GM18520 (cell line): ENCODE measurements at regions not wholly inside any gene's neighbourhood (a gene's known extent, or its start where the extent isn't known, plus 50 kb on each side); places are given as distances from the start of the nearest gene placed in this dataset.

ENCODE experiments used
- ATAC-seq: cut with Tn5 transposase; IDR thresholded peaks from one replicate; pipeline ENCODE4 v1.9.1; 2021; ENCODE audit not compliant: unreplicated experiment

DNA sequence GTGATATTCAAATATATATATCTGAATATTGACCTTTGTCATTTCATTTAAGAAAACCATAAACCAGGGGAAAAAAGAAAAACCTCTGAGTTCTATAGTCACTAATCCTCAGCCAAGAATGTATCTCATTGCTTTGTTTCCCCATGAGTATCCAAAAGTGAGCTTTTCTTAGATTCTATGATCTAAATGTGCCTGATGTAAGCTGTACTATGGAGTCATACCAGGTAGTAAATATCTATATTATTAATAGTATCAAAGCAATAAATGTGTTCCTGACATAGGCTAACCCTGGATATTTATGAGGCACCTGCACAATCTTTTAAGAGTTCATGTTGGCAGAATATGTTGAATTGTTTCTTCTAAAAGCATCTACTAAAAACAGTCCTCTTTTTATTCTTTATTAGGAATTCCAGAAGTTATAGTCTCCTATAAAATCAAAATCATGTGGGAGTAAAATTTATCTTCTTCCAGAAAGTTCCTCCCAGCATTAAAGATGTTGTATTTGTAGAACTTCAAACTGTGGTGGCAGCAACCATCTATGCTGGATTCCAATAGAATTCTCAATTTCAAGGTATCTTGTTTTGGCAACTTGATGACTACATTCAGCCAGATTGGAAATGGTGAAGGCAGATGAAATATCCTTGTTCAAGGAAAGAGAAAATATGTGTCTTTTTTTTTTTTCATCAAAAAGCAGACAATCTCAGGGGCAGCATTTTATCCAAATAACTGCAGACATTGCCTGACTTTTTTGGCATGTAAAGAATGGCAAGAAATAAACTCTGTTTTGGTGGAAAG is 139.7 kb upstream of the RASSF8 start:
- ATAC-seq: no peak

DNA sequence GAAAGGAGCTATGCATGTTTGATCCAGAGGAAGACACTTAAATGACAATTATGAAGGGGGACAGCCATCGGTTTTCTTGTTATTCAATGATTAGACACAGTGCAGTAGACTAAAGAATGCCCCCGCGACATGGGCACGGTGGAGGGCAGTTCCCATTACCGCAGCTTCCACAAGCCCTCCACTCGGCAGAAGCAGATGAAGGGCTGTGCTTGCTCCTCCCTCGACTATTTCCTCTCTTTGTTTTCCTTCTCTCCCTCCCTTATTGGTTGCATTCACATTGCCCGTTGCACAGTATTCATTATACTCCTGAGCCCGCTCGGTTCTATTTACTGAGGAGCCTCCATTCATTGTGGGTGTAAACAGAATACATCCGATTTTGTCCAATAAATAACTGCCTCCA is 138.8 kb upstream of the RASSF8 start:
- no peak for ATAC-seq

- no peak for ATAC-seq
Observed at GRCh38 chr12:25822281-25822680, 136.2 kb upstream of the RASSF8 start.

DNA sequence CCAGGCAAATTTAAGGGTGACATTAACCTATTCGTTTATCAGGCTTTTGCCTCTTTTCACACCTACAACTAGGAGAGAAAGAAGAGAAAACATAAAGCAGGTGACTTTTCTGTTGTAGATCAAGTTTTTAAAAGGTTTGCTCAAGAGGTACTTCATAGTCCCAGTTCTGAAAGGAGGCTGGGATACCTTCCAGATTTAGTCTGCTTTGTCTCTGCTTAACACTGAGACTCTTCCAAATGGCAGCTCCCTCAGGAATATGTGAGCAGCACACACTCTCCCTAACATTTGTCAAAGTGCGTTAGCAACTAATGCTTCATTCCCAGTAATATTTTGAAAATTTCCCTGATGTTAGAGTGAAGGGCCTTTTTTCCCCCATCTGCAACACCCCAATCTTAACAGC is 133.7 kb upstream of the RASSF8 start:
- ATAC-seq: no peak

DNA sequence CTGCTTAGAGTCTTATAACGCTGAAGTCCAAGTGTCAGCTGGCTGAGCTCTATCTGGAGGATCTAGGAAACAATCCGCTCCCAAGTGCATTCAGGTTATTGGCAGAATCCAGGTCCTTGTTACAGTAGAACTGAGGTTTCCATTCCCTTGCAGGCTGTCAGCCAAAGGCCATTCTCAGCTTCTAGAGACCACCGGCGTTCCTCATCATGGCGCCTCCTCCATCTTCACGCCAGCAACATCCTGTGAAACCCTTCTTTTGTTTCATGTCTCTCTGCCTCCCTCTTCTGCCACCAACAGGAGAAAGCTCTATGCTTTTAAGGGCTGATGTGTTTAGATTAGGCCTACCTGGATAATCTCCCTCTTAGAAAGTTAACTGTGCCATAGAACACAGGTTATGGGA is 133.0 kb upstream of the RASSF8 start:
- ATAC-seq: no peak

DNA sequence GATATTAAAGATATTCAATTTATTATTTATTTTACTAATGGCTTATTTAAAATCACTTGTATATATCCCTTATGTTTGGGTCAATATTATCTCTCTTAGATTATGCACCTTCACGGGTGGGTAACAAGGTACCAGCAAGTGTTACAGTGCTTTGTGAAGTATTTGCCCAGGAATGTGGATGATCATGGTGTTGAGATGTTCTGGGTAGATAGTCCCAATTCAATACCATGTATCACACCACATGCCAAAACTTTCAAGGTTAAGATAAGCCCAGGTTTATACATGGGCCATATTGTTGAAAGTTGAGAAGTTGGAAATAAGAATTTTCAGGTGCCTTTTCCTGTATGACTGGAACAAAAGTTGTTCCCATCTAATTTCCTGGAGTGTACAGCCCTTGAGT is 131.3 kb upstream of the RASSF8 start:
- ATAC-seq: no peak

DNA sequence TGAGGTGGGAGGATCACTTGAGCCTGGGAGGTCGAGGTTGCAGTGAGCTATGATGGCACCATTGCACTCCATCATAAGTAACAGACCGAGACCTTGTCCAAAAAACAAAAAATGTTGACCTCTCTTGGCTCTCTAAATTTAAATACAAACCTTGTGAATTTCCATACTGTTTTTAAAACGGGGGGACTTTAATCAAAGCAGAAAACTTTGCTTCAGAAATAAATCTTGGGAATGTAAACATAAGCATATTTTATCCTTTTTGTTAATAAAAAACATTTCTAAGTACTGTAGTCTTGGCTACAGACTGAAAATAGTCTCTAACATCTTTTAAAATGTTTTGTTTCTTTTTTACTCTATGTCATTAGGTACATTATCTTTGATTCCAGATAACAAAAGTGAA is 130.7 kb upstream of the RASSF8 start:
- no peak for ATAC-seq

DNA sequence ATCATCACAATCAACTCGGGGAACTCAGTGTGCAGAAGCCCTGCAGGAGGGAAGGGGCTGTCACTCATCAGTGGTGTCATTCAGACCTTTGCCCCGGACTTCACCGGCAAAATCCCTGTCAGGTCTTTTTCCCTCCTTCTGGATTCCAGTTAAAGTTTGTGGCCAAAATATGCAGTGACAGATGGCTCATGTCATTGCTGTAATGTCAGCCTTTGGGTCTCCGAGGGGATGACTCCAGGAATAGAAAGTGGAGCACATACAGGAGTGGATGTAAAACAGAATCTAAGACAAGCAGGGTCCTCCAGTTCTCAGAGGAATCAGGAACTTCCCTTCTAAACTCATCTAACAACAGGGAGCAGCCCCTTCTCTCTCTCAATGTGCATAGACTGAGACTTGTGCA is 130.3 kb upstream of the RASSF8 start:
- ATAC-seq: no peak

GRCh38 chr12:25829192-25829591 is 129.3 kb upstream of the RASSF8 start:
- no peak for ATAC-seq

- ATAC-seq: no peak
Observed at GRCh38 chr12:25830456-25830855, 128.0 kb upstream of the RASSF8 start.

DNA sequence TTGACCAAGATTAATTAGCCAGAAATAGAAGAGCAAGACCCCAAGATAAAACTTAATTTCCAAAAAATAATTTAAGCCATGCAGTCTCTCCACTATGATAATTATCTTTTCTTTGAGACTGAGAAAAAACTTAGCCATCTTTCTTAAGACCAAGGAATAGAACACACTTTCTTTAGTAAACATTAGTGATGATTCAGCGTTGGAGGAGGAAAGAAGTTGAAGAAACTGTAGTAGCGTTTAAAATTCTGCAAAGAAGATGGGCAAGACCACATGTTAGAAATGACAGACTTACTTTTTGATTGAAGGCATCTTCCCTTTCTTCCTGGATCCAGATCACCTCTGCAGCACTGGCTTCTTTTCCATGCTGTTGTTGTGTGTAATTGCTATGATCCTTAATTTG is 124.8 kb upstream of the RASSF8 start:
- no peak for ATAC-seq

- ATAC-seq: no peak
Observed at GRCh38 chr12:25835385-25835784, 123.1 kb upstream of the RASSF8 start.

- ATAC-seq: no peak
Observed at GRCh38 chr12:25838007-25838406, 120.5 kb upstream of the RASSF8 start.

DNA sequence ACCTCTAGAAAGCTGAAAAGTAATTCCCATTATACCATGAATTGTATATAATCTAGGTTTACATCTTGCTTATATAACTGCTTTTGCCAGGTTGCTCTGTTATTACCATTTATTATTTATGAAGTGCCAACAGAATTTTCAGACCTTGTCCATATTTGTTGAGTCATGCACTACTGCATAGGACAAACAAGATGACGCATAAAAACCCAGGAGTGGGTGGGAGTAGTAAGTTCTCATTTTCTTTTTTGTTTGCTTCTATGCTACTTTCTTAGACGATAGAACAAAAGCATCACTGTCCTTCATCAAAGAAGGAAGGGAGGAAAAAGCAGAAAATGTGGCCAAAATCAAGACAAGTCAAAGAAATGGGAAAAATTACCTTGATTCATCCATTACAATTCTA is 119.0 kb upstream of the RASSF8 start:
- no peak for ATAC-seq

- ATAC-seq: no peak
Observed at GRCh38 chr12:25840678-25841465, 117.6 kb upstream of the RASSF8 start.

- ATAC-seq: no peak
Observed at GRCh38 chr12:25842254-25842653, 116.2 kb upstream of the RASSF8 start.

DNA sequence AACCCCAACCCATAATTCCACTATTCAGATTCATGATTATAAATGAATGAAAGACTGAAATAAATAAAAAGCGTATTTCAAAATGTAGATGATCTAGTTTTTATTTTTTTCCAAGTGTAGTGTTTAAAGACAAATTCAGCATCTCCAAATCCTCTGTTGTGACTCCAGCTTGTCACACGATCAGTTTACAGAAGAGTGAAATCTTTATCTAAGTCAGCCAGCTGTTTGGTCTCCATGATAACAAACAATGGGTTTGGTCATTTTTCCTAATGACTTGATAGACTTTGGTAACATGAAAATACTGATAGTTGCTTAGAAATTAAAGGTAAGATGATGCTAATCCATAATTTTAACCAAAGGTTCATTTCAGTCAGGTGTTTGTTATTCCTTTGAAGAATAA is 114.5 kb upstream of the RASSF8 start:
- ATAC-seq: no peak

GRCh38 chr12:25845415-25845814 is 113.1 kb upstream of the RASSF8 start:
- ATAC-seq: no peak

DNA sequence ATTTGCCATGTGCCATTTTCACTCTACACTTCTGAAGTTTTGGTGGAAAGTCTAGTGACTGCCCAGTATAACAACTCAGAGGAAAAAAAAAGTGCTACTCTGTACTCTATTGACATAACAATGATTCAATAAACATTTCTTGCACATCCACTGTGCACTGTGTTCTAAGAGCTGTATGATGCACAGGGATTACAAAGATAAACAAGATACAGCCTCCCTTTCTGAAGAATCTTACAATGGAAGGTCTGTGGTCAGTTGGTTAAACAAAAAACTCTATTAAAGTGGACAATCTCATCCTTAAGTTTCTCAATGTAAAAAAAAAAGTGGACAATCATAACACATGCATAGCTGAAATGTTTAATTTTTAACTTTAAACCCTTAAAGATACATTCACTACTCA is 105.7 kb upstream of the RASSF8 start:
- ATAC-seq: no peak

- no peak for ATAC-seq
Observed at GRCh38 chr12:25853316-25854095, 105.0 kb upstream of the RASSF8 start.

DNA sequence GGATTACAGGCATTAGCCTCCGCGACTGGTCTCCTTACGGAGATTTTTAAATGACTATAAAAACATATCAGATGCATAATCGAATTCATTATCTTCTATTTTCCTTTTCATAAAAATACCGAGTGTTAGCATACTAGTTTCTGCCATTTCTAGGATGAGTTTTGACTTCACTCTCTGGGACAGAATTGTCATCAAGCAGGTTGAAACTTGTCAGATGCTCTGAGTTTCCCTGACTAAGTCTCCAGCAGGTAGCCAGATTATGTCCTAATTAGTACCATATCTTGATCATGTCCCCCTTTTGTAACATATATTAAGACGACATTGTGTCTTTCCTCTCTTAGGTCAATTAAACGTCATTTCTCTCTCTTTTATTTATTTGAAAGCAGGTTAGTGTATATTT is 103.5 kb upstream of the RASSF8 start:
- ATAC-seq: no peak

DNA sequence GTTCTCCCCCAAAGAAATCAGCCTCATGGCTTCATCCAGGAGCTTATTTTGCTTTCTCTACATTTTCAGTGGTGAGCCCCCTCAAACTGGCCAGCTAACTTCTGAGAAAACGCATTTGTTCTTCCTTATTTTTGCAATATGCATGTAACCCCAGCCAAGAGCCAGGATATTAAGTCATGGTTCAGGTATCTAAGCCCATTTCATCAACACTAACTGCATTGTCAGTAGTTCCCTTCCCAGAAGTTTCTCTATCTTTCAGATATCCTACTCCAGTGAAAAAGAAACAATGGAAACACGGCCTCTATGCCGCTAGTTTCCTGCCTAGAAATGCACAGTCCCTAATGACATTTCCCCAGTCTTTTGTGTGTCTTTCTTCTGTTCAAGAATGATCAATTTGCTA is 102.8 kb upstream of the RASSF8 start:
- no peak for ATAC-seq
